Caco-2 (cell line): ENCODE measurements at regions not wholly inside any gene's neighbourhood (a gene's known extent, or its start where the extent isn't known, plus 50 kb on each side); places are given as distances from the start of the nearest gene placed in this dataset.

Source experiments
- BruUV-seq: library from RNA; stranded (reverse); fragments of 400-500 nt; replicated peaks from 2 replicates; lab custom pipeline; 2021; lab: Mats Ljungman, UMichigan
- CTCF ChIA-PET: fragments of 300-600 bp; sonication (Branson Sonifier 250); formaldehyde crosslinking; loops from one replicate; lab custom pipeline; 2022; ENCODE audit warnings: antibody characterized with exemption; lab: Charles Lee
- POLR2A ChIA-PET: fragments of 300-600 bp; sonication (Branson Sonifier 250); formaldehyde crosslinking; loops from one replicate; lab custom pipeline; 2022; ENCODE audit warnings: antibody characterized with exemption; lab: Charles Lee
- DNase-seq, 2 experiments: peaks; one replicate each; pipeline versions ENCODE4 v3.0.0 to v3.0.0-alpha.2; 2020 to 2022
- H3K27me3 ChIP-seq: replicated peaks from 2 replicates; pipeline ENCODE4 v1.6.0; 2011; ENCODE audit warnings: low read length; ENCODE audit not compliant: control insufficient read depth, insufficient read depth
- H3K36me3 ChIP-seq: 2 replicates; pipeline ENCODE4 v1.5.1; 2011; ENCODE audit warnings: low read length; ENCODE audit not compliant: control insufficient read depth, insufficient read depth
- H3K4me1 ChIP-seq: fragments of 250-450 bp; sonication (Bioruptor Pico); 2 replicates; pipeline ENCODE4 v1.5.1; 2020; ENCODE audit warnings: mild to moderate bottlenecking
- H3K4me3 ChIP-seq: 2 replicates; pipeline ENCODE4 v1.5.1; 2011; ENCODE audit warnings: low read depth, mild to moderate bottlenecking, control low read depth, low read length
- H3K9me3 ChIP-seq: fragments of 250-450 bp; sonication (Bioruptor Pico); 2 replicates; pipeline ENCODE4 v1.5.1; 2020; ENCODE audit warnings: mild to moderate bottlenecking, moderate library complexity
- H3K27ac Mint-ChIP-seq: one replicate; pipeline ENCODE4 v1.8.0; 2022; ENCODE audit warnings: mixed read lengths; ENCODE audit not compliant: unreplicated experiment
- H3K27me3 Mint-ChIP-seq: one replicate; pipeline ENCODE4 v1.8.0; 2022; ENCODE audit warnings: mixed read lengths; ENCODE audit not compliant: insufficient read depth, unreplicated experiment
- H3K36me3 Mint-ChIP-seq: one replicate; pipeline ENCODE4 v1.8.0; 2022; ENCODE audit warnings: mild to moderate bottlenecking, mixed read lengths; ENCODE audit not compliant: insufficient read depth, unreplicated experiment
- H3K4me1 Mint-ChIP-seq: one replicate; pipeline ENCODE4 v1.8.0; 2022; ENCODE audit warnings: low read depth, mixed read lengths; ENCODE audit not compliant: unreplicated experiment
- H3K4me3 Mint-ChIP-seq: one replicate; pipeline ENCODE4 v1.8.0; 2022; ENCODE audit warnings: mild to moderate bottlenecking, moderate library complexity, mixed read lengths; ENCODE audit not compliant: unreplicated experiment
- H3K9me3 Mint-ChIP-seq: one replicate; pipeline ENCODE4 v1.8.0; 2022; ENCODE audit warnings: mixed read lengths; ENCODE audit not compliant: unreplicated experiment
- intact Hi-C: fragments of 100-400 bp; cut with micrococcal nuclease; formaldehyde crosslinking; loops from one replicate; pipeline ENCODE4 v1.10.0; 2022; ENCODE audit not compliant: unreplicated experiment
- TF ChIP-seq, protein P1 (sequence below), 2 experiments: fragments of 200-600 bp in 1 of 2; IDR thresholded peaks; 1 replicate in 1 of 2; 2 replicates in 1 of 2; pipeline versions ENCODE4 v1.5.1 to v1.8.0; 2011 to 2022; ENCODE audit warnings: antibody characterized with exemption in 1 of 2, control low read depth in 1 of 2, inconsistent platforms in 1 of 2, low read depth in 1 of 2, low read length in 1 of 2, mild to moderate bottlenecking in 1 of 2, moderate library complexity in 1 of 2; ENCODE audit not compliant: insufficient read depth in 1 of 2, severe bottlenecking in 1 of 2, unreplicated experiment in 1 of 2

DNA sequence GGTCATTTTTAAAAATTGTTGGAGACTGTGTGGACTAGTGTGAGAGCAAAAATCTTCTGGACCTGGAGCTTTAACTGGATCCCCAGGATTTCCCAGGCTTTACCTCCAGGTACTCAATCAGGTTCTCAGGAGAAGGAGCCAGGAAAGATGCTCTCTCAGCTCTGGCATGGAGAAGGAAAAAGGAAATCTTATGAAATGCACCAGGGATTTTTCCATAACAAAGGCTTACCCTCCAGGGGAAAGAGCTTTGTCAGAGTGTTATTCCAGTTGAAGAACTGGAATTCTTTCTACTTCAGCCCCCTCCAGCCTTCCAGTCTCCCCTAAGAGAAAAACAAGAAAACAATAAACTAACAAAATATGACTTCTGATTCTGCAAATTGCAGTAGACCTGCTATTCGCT is 436.7 kb upstream of the ANKRD30A start:
- Histone ChIP-seq H3K36me3 (no peaks in the 10 kb centered on the region), H3K4me3 (no peak overlapping the region), H3K27me3 (no peaks in the 10 kb centered on the region), H3K4me1 (no peaks in the 10 kb centered on the region), H3K9me3 (no peaks in the 10 kb centered on the region)
- TF ChIP-seq, protein P1, sequence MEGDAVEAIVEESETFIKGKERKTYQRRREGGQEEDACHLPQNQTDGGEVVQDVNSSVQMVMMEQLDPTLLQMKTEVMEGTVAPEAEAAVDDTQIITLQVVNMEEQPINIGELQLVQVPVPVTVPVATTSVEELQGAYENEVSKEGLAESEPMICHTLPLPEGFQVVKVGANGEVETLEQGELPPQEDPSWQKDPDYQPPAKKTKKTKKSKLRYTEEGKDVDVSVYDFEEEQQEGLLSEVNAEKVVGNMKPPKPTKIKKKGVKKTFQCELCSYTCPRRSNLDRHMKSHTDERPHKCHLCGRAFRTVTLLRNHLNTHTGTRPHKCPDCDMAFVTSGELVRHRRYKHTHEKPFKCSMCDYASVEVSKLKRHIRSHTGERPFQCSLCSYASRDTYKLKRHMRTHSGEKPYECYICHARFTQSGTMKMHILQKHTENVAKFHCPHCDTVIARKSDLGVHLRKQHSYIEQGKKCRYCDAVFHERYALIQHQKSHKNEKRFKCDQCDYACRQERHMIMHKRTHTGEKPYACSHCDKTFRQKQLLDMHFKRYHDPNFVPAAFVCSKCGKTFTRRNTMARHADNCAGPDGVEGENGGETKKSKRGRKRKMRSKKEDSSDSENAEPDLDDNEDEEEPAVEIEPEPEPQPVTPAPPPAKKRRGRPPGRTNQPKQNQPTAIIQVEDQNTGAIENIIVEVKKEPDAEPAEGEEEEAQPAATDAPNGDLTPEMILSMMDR (IDR thresholded peaks at IDR 0.05; ENCODE audit: insufficient read depth in 1 of 2, low read depth in 1 of 2, low read length in 1 of 2, severe bottlenecking in 1 of 2, unreplicated experiment in 1 of 2), result no peak
- intact Hi-C loops, result no loop called here
- H3K27ac Mint-ChIP-seq, result no peak overlapping the region
- ChIA-PET POLR2A (no interaction called here), CTCF (no interaction called here)
- no peaks in the 10 kb centered on the region for H3K4me1 Mint-ChIP-seq
- H3K9me3 Mint-ChIP-seq, result no peaks in the 10 kb centered on the region
- H3K36me3 Mint-ChIP-seq, result no peaks in the 10 kb centered on the region
- BruUV-seq, result no TSS peak
- H3K4me3 Mint-ChIP-seq, result no peak overlapping the region
- H3K27me3 Mint-ChIP-seq, result peaks cover 5% of the 10 kb centered on the region
- DNase-seq, result no peak

DNA sequence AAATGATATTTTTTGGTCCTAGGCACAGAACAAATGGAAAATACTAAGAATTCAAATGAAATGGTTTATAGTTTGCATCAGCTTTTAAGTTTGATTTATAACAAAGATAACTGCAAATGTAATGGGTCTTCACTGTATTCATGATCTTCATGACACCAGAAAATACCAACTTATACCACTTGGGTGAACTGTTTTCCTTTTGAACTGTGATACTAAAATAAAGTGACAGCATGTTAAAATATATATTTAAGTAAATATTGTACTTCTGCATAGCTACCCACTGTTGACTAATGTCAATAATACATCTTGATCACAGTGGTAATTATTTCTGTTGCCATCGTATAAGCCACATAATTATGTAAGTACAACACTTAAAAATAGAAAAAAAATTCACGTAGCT is 442.0 kb upstream of the ANKRD30A start:
- no peak overlapping the region for H3K4me3 Mint-ChIP-seq
- H3K36me3 Mint-ChIP-seq, result no peaks in the 10 kb centered on the region
- no peak for DNase-seq
- CTCF ChIA-PET, result no interaction called here
- peaks cover 2% of the 10 kb centered on the region for H3K27me3 Mint-ChIP-seq
- TF ChIP-seq, protein P1 (IDR thresholded peaks at IDR 0.05; ENCODE audit: insufficient read depth in 1 of 2, low read depth in 1 of 2, low read length in 1 of 2, severe bottlenecking in 1 of 2, unreplicated experiment in 1 of 2), result no peak
- POLR2A ChIA-PET, result no interaction called here
- no peak overlapping the region for H3K4me3 ChIP-seq
- no TSS peak for BruUV-seq
- no peak overlapping the region for H3K27ac Mint-ChIP-seq
- no peaks in the 10 kb centered on the region for H3K36me3 ChIP-seq
- H3K4me1 ChIP-seq, result peaks cover 12% of the 10 kb centered on the region; the same call in 1 of the 2 replicates
- H3K4me1 Mint-ChIP-seq, result no peaks in the 10 kb centered on the region
- H3K9me3 ChIP-seq, result no peaks in the 10 kb centered on the region
- H3K9me3 Mint-ChIP-seq, result no peaks in the 10 kb centered on the region
- H3K27me3 ChIP-seq, result no peaks in the 10 kb centered on the region
- intact Hi-C loops, result no loop called here

DNA sequence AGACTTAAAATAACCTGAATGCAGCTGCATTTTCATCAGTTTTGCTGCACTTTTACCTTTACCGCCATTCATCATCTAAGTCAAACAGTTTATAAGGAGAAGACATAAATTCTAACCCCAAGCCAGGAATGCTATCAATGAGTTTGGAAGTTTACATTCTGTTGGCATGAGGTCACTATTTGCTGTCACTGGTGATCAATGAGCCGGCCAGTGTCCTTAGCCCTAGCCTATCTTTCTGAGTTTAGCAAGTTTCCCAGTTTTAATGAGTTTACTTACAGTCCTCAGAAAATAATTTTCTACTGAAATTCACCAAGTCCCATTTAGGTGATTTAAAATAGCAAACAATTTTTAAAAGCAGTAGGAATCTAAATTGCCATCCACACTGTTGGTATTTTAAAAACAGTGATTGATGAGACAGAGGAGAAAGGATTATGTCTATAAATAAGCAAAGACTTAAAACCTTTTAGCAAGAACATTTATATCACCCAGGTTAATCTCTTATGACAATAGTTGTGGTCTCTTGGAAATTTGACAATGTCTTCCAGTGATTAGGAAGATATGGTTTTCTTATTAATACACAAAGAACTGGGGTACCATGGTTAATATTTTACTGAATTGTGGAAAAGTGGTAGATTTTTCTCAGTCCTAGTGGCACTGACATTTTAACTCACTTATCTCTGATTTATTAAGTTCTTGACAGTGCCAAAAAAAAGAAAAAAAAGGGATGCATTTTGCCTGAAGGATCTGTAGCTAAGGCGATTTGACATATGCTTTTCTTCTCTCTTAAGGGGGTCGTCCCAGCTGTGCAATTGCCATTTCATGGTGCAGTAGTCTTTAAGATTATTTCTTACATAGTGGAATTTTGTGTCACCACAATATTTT is 443.4 kb upstream of the ANKRD30A start:
- POLR2A ChIA-PET, result no interaction called here
- H3K27me3 Mint-ChIP-seq, result peaks cover 2% of the 10 kb centered on the region
- TF ChIP-seq, protein P1 (IDR thresholded peaks at IDR 0.05; ENCODE audit: insufficient read depth in 1 of 2, low read depth in 1 of 2, low read length in 1 of 2, severe bottlenecking in 1 of 2, unreplicated experiment in 1 of 2), result no peak
- Histone ChIP-seq H3K4me1 (peaks cover 12% of the 10 kb centered on the region; the same call in 1 of the 2 replicates), H3K36me3 (no peaks in the 10 kb centered on the region), H3K9me3 (no peaks in the 10 kb centered on the region), H3K27me3 (no peaks in the 10 kb centered on the region), H3K4me3 (no peak overlapping the region)
- BruUV-seq, result no TSS peak
- CTCF ChIA-PET, result no interaction called here
- H3K27ac Mint-ChIP-seq, result no peak overlapping the region
- H3K4me3 Mint-ChIP-seq, result no peak overlapping the region
- H3K9me3 Mint-ChIP-seq, result no peaks in the 10 kb centered on the region
- intact Hi-C loops, result no loop called here
- no peaks in the 10 kb centered on the region for H3K36me3 Mint-ChIP-seq
- peak in 1 of 2 experiments; percentile 26 for DNase-seq
- no peaks in the 10 kb centered on the region for H3K4me1 Mint-ChIP-seq
